ENCODE measurements at regions not wholly inside any gene's neighbourhood (a gene's known extent, or its start where the extent isn't known, plus 50 kb on each side); places are given as distances from the start of the nearest gene placed in this dataset.

GRCh38 chr2:780581-780980 lies 103.4 kb upstream of the TMEM18 start:
- Histone ChIP-seq H4K20me1 (replicated peaks in 1 of 2; ENCODE audit: control insufficient read depth in 1 of 2, insufficient read depth in 2 of 2, low read length in 2 of 2) (no peaks in the 10 kb centered on the region), H4K91ac (replicated peaks; ENCODE audit: insufficient read length, low read length) (no peak overlapping the region), H3K36me3 (ENCODE audit: control insufficient read depth in 2 of 4, insufficient read depth in 4 of 4, low read length in 3 of 4) (no peaks in the 10 kb centered on the region), H3K56ac (replicated peaks; ENCODE audit: insufficient read length, low read depth, low read length) (no peak overlapping the region), H2BK15ac (ENCODE audit: low read length) (no peak overlapping the region), H3K9me3 (ENCODE audit: insufficient read depth in 2 of 2, low read depth in 1 of 2, low read length in 1 of 2) (no peaks in the 10 kb centered on the region; a peak in 1 of 4 replicates), H2AK5ac (ENCODE audit: low read depth, low read length) (no peak overlapping the region), H3K4me2 (ENCODE audit: insufficient read depth in 1 of 2, low read depth in 2 of 2, low read length in 2 of 2) (no peak overlapping the region), H3K79me1 (ENCODE audit: low read depth, low read length) (no peaks in the 10 kb centered on the region), H3K27me3 (replicated peaks in 1 of 4; ENCODE audit: control insufficient read depth in 3 of 4, extremely low read depth in 1 of 4, insufficient read depth in 3 of 4, low read length in 3 of 4) (no peaks in the 10 kb centered on the region), H3K4me3 (ENCODE audit: extremely low read depth in 1 of 4, insufficient read depth in 2 of 4, low read depth in 3 of 4, low read length in 4 of 4) (no peak overlapping the region), H2BK5ac (ENCODE audit: low read depth, low read length) (0 out of 2 replicates have a peak overlapping the region, but pooled peaks have one; percentile 6), H4K5ac (ENCODE audit: insufficient read length, low read depth, low read length) (no peak overlapping the region), H3K23ac (ENCODE audit: insufficient read length) (no peak overlapping the region), H3K9ac (replicated peaks in 1 of 4; ENCODE audit: extremely low read depth in 1 of 4, low read depth in 3 of 4, low read length in 3 of 4) (no peak overlapping the region), H3K27ac (ENCODE audit: low read depth, low read length) (no peak overlapping the region), H4K8ac (ENCODE audit: extremely low read depth, insufficient read depth, low read length) (no peak overlapping the region), H3K18ac (ENCODE audit: extremely low read depth, low read length) (no peak overlapping the region), H3K4ac (replicated peaks; ENCODE audit: insufficient read length, low read depth, low read length) (no peak overlapping the region), H3K4me1 (replicated peaks in 1 of 4; ENCODE audit: control insufficient read depth in 3 of 4, insufficient read depth in 4 of 4, low read length in 3 of 4) (peaks cover 0 to 6% (median under 1%) of the 10 kb centered on the region in 4 experiments; a peak in 5 of 7 replicates), H3K79me2 (ENCODE audit: control insufficient read depth in 1 of 2, insufficient read depth in 2 of 2, low read length in 2 of 2) (no peaks in the 10 kb centered on the region), H2BK120ac (replicated peaks; ENCODE audit: low read depth, low read length) (no peak overlapping the region), H2BK20ac (ENCODE audit: low read length) (peak overlapping the region; percentile 82), H3K23me2 (ENCODE audit: low read depth, low read length) (no peaks in the 10 kb centered on the region), H2AFZ (ENCODE audit: low read length) (no peak overlapping the region), H3K14ac (ENCODE audit: insufficient read length) (no peak overlapping the region), H2BK12ac (ENCODE audit: low read depth, low read length) (no peak overlapping the region)
- TF ChIP-seq YY1 (IDR thresholded peaks at IDR 0.05; ENCODE audit: low read depth, low read length) (no peak), SIX5 (IDR thresholded peaks at IDR 0.05; ENCODE audit: low read depth, low read length) (no peak), TAF7 (optimal IDR thresholded peaks at IDR 0.05; ENCODE audit: borderline replicate concordance, low read depth, low read length) (no peak), SUZ12 (IDR thresholded peaks at IDR 0.05; ENCODE audit: low read length) (no peak), SIN3A (conservative IDR thresholded peaks at IDR 0.05 in 1 of 2, IDR thresholded peaks at IDR 0.05 in 1 of 2; ENCODE audit: low read depth in 1 of 2, low read length in 2 of 2) (no peak)
- no peak for DNase-seq (ENCODE audit: low read depth in 1 of 2, low spot score in 2 of 2)
- WGBS, 2 experiments (ENCODE audit: extremely low coverage in 1 of 2, insufficient coverage in 1 of 2, insufficient read length in 1 of 2, insufficient replicate concordance in 2 of 2, low coverage in 1 of 2, low lambda C conversion rate in 2 of 2, missing lambda C conversion rate in 1 of 2) = 87% methylated on average over 8 of the region's 8 CpGs; no CpG with 5 or more reads in 1 of the 2 experiments
- ChIA-PET CTCF (ENCODE audit: partially characterized antibody) (interaction anchor here (1.0 to 1.4 kb wide), 2 partner anchors 23 to 65 kb away, joined by 3 to 6 read pairs; no protein-coding TSS in a partner anchor), POLR2A (ENCODE audit: partially characterized antibody) (no interaction called here)
- no peak for FAIRE-seq
